ENCODE measurements at regions not wholly inside any gene's neighbourhood (a gene's known extent, or its start where the extent isn't known, plus 50 kb on each side); places are given as distances from the start of the nearest gene placed in this dataset.

DNA sequence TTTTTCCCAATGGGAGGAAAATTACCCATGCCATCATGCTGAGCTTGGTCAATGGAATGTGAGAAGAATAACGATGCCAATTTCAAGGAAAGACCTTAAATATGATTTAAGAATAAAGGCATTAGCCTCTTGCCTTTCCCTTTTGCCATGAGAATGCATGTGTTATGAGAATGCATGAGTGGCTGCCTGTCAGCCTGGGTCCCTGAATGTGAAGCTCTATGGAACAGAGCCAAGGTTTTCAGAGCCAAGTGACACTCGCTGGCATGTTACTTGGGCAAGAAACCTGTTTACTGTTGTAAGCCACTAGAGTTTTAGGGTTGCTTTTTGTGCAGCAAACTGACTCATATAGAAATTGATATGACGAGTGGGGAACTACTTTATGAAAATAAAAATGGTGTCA, 75.7 kb downstream of the JRKL start:
- TF ChIP-seq, protein P1, sequence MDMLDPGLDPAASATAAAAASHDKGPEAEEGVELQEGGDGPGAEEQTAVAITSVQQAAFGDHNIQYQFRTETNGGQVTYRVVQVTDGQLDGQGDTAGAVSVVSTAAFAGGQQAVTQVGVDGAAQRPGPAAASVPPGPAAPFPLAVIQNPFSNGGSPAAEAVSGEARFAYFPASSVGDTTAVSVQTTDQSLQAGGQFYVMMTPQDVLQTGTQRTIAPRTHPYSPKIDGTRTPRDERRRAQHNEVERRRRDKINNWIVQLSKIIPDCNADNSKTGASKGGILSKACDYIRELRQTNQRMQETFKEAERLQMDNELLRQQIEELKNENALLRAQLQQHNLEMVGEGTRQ (IDR thresholded peaks at IDR 0.05; ENCODE audit: borderline replicate concordance, low read depth, low read length) = no peak
- TF ChIP-seq, protein P2, sequence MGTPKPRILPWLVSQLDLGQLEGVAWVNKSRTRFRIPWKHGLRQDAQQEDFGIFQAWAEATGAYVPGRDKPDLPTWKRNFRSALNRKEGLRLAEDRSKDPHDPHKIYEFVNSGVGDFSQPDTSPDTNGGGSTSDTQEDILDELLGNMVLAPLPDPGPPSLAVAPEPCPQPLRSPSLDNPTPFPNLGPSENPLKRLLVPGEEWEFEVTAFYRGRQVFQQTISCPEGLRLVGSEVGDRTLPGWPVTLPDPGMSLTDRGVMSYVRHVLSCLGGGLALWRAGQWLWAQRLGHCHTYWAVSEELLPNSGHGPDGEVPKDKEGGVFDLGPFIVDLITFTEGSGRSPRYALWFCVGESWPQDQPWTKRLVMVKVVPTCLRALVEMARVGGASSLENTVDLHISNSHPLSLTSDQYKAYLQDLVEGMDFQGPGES (IDR thresholded peaks at IDR 0.05) = no peak
- TF ChIP-seq EGR1 (IDR thresholded peaks at IDR 0.05; ENCODE audit: borderline replicate concordance in 1 of 2, low read depth in 2 of 2, low read length in 2 of 2) (no peak), FOS (IDR thresholded peaks at IDR 0.05; ENCODE audit: borderline replicate concordance, extremely low read depth, insufficient read length) (no peak), TAF1 (IDR thresholded peaks at IDR 0.05; ENCODE audit: borderline replicate concordance, low read depth, low read length) (no peak), POLR2AphosphoS5 (IDR thresholded peaks at IDR 0.05; ENCODE audit: low read length) (no peak)
- TF ChIP-seq, protein P3, sequence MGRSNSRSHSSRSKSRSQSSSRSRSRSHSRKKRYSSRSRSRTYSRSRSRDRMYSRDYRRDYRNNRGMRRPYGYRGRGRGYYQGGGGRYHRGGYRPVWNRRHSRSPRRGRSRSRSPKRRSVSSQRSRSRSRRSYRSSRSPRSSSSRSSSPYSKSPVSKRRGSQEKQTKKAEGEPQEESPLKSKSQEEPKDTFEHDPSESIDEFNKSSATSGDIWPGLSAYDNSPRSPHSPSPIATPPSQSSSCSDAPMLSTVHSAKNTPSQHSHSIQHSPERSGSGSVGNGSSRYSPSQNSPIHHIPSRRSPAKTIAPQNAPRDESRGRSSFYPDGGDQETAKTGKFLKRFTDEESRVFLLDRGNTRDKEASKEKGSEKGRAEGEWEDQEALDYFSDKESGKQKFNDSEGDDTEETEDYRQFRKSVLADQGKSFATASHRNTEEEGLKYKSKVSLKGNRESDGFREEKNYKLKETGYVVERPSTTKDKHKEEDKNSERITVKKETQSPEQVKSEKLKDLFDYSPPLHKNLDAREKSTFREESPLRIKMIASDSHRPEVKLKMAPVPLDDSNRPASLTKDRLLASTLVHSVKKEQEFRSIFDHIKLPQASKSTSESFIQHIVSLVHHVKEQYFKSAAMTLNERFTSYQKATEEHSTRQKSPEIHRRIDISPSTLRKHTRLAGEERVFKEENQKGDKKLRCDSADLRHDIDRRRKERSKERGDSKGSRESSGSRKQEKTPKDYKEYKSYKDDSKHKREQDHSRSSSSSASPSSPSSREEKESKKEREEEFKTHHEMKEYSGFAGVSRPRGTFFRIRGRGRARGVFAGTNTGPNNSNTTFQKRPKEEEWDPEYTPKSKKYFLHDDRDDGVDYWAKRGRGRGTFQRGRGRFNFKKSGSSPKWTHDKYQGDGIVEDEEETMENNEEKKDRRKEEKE (IDR thresholded peaks at IDR 0.05) = no peak

All from GM12878 (cell line).